Right ventricle myocardium inferior (tissue), 1 donor: ENCODE measurements at regions not wholly inside any gene's neighbourhood (a gene's known extent, or its start where the extent isn't known, plus 50 kb on each side); places are given as distances from the start of the nearest gene placed in this dataset.
"Not testable (repeated sequence)": the region's sequence is repeated elsewhere in the genome, so short reads cannot be mapped to it uniquely, and the experiment has no call there.

ENCODE experiments used
- ATAC-seq: fragments of 200-7000 bp; cut with Tn5 transposase; one replicate; pipeline ENCODE4 v1.9.1; 2020; ENCODE audit warnings: mild to moderate bottlenecking, moderate library complexity
- DNase-seq: peaks from one replicate; pipeline ENCODE4 v3.0.0; 2021; ENCODE audit errors: missing footprints
- intact Hi-C: fragments of 100-400 bp; cut with DNase I; formaldehyde crosslinking; loops from one replicate; pipeline ENCODE4 v1.11.0; 2022
- donor health status: DM: no; HTN: yes; CAD: no; lungs with severe emphysema.

DNA sequence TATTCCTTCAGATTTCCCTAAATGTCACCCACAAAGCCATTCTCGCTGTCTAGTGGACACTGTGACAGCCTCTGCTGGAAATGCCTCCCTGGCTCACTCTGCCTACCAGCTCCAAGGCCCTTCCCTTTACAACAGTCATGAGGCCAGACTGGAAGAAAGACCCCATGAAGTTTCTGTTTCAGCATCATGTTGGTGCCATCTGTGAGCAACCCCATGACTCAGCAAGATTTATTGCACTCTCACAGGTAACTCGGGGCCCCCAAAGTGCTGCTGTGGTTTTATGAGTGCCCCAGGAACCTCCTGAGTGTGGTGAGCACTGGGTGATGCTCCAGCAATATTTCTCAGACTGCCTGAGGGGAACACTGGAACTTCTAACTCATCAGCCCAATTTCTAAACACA is 218.6 kb downstream of the ZNF33B start:
- intact Hi-C loops = no loop called here
- ATAC-seq (no peak), DNase-seq (no peak)

DNA sequence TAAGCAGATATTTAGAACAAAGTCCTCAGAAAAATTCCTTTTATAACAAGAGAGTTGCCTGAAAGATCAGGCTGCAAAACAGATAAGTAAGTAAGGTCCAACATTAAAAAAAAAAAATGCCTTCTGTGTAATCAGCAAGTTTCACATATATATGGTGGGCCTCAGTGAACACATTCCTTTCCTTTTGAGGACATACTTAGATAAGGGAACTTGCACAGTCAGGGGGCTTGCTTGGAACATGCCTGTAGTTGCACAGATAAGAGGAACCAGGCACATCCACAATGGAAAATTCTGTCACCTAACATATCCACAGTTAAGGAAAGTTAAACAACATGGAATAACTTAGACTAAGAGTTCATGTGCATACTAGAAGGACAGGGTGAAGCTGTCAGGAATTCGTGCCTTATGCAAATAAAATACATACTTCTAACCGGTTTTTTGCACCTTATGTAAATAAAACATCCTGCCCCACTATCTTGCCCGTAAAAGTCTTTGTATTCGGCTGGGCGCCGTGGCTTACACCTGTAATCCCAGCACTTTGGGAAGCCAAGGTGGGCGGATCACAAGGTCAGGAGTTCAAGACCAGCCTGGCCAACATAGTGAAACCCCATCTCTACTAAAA is 257.3 kb downstream of the ZNF33B start:
- DNase-seq (no peak), ATAC-seq (no peak)
- intact Hi-C loops = no loop called here

DNA sequence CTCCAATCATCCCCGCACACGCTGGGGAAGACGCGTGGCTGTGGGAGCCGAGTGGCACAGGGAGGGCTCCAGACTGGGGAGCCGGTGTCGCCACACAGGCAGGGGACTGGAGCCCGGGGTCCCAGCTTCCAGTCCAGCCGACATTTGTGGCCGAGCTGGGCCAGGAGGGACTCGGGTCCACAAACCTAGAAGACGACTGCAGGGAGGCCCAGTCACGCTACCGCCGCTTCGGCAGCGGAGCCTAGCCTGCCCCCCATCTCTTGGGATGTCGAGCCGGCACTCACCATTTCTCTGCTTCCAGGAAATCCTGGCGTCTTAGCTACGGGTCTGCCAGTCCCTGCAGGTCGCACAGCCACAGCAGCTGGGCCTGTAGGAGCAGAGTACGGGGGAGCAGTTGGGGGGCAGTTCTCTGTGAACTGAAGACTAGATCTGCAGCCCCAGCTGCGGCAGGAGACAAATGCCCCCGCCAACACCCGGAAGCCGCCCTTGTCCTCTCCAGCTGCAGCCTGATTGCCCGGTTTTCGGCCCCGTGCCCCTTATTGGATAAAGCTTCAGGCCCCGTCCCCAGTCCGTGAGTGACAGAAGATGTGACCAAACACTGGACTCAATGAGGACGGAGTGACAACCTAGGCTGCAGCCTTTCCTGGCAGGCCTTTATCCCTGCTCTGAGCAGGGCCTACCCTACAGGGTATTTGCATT is 270.7 kb downstream of the ZNF33B start:
- ATAC-seq (peak; percentile 99), DNase-seq (peak; percentile 90)
- intact Hi-C loops = no loop called here

GRCh38 chr10:42351745-42352144 is 286.6 kb downstream of the ZNF33B start:
- intact Hi-C loops = no loop called here
- ATAC-seq (no peak), DNase-seq (no peak)

DNA sequence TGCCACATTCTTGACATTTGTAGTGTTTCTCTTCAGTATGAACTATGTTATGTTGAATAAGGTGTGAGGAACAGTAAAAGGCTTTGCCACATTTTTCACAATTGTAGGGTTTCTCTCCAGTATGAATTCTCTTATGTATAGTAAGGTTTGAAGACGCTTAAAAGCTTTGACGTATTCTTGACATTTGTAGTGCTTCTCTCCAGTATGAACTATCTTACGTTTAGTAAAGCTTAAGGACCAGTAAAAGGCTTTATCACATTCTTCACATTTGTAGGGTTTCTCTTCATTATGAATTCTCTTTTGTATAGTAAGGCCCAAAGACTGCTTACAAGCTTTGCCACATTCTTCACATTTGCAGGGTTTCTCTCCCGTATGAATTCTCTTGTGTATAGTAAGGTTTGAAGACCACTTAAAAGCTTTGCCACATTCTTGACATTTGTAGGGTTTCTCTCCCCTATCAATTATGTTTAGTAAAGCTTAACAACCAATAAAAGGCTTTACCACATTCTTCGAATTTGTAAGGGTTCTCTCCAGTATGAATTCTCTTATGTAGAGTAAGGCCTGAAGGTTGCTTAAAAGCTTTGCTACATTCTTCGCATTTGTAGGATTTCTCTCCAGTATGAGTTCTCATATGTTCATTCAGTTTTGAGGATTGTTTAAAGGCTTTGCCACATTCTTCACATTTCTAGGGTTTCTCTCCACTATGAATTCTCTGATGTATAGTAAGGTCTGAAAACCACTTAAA is 301.6 kb downstream of the ZNF33B start:
- DNase-seq, ATAC-seq, intact Hi-C loops: not testable (repeated sequence)

- ATAC-seq, DNase-seq, intact Hi-C loops: not testable (repeated sequence)
Measured at GRCh38 chr10:42335653-42336296, 302.6 kb downstream of the ZNF33B start.

GRCh38 chr10:42304341-42304740 is 334.0 kb downstream of the ZNF33B start:
- ATAC-seq (no peak), DNase-seq (no peak)
- intact Hi-C loops = no loop called here

- intact Hi-C loops, DNase-seq, ATAC-seq: not testable (repeated sequence)
Measured at GRCh38 chr10:42281896-42282295, 356.5 kb downstream of the ZNF33B start.

GRCh38 chr10:42269788-42270187 is 368.6 kb downstream of the ZNF33B start:
- intact Hi-C loops, DNase-seq, ATAC-seq: not testable (repeated sequence)

DNA sequence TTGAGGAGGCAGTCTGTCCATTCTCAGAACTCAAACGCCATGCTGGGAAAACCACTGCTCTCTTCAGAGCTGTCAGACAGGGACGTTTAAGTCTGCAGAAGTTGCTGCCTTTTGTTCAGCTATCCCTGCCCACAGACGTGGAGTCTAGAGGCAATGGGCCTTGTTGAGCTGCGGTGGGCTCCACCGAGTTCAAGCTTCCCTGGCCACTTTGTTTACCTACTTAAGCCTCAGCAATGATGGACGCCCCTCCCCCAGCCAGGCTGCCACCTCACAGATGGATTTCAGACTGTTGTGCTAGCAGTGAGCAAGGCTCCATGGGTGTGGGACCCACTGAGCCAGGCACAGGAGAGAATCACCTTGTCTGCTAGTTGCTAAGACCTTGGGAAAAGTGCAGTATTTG is 375.1 kb downstream of the ZNF33B start:
- intact Hi-C loops, ATAC-seq: not testable (repeated sequence)
- peak; percentile 54 for DNase-seq

DNA sequence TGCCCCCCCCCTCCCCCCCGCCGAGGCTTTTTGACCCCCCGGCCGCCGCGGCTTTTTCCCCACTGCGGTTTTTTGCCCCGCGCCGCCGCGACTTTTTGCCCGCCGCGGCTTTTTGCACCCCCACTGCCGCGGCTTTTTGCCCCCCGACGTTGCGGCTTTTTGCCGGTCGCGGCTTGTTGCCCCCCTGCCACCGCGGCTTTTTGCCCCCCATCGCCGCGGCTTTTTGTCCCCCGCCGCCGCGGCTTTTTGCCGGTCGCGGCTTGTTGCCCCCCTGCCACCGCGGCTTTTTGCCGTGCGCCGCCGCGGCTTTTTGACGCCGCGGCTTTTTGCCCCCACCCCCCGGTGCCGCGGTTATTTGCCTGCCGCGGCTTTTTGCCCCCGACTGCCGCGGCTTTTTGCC is 395.4 kb downstream of the ZNF33B start:
- ATAC-seq, intact Hi-C loops, DNase-seq: not testable (repeated sequence)

DNA sequence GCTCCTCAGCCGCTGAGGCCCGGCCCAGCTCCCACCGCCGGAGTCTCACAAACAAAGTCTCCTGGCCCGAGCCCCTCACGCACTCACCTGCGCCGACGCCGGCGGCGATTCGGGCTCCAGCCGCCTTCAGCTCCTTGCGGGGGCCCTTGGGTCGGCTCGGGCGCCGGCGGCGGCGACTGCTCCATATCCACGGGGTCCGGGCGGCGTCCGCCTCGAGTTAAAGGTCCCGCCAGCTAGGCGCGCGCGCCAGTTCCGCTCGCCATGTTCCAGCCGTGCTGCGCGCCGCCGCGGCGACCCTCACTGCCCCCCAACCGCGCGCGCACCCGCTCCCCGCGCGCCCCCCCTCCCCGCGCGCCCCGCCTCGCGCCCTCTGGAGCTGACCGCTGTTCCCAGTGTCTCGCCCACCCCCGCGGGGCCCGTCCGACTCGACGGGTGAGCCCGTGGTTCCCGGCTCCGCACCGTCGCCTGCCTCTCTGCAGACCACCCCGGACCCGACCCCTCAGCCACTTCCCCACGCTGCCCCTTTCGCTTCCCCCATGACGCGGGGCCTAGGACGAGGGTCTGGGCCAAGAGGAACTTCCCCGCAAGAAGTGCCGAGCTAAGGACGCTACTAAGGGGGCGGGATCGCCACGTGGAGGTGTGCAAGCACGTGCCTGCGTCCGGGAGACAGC is 396.1 kb downstream of the ZNF33B start:
- DNase-seq = no peak
- no peak for ATAC-seq
- intact Hi-C loops = no loop called here

- DNase-seq, ATAC-seq, intact Hi-C loops: not testable (repeated sequence)
Measured at GRCh38 chr10:42236401-42236800, 402.0 kb downstream of the ZNF33B start.

- DNase-seq, ATAC-seq, intact Hi-C loops: not testable (repeated sequence)
Measured at GRCh38 chr10:42235736-42236135, 402.6 kb downstream of the ZNF33B start.

DNA sequence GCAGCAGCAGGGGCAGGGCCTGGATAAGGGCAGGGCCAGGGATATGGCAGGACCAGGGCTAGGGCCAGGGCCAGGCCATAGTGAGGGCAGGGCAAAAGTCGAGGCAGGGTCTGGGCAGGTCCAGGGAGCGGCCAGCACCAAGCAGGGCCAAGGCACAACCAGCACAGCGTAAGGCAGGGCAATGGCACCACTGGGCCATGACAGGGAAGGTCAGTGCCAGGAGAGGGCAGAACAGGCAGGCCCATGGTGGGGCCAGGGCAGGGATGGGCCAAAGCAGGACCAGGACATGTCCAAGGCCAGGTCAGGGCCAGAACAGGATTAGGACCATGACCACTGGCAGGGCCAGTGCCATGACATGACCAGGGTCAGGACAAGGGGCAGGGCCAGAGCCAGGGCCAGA is 403.1 kb downstream of the ZNF33B start:
- intact Hi-C loops, DNase-seq, ATAC-seq: not testable (repeated sequence)

DNA sequence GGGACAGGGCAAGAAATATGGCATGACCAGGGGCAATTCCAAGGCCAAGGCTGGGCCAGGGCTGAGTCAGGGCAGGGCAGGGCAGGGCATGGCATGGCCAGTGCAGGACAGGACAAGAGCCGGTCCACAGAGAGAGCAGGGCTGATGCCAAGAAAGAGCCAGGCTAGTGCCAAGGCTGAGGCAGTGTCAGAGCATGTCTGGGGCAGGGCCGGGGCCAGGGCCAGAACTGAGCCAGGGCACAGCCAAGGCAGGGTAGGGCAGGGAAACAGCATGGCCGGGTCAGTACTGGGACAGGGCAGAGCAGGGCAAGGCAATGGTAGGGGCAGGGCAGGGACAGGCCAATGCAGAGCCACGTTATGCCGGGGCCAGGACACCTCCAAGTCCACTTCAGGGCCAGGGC is 403.9 kb downstream of the ZNF33B start:
- intact Hi-C loops, DNase-seq, ATAC-seq: not testable (repeated sequence)

DNA sequence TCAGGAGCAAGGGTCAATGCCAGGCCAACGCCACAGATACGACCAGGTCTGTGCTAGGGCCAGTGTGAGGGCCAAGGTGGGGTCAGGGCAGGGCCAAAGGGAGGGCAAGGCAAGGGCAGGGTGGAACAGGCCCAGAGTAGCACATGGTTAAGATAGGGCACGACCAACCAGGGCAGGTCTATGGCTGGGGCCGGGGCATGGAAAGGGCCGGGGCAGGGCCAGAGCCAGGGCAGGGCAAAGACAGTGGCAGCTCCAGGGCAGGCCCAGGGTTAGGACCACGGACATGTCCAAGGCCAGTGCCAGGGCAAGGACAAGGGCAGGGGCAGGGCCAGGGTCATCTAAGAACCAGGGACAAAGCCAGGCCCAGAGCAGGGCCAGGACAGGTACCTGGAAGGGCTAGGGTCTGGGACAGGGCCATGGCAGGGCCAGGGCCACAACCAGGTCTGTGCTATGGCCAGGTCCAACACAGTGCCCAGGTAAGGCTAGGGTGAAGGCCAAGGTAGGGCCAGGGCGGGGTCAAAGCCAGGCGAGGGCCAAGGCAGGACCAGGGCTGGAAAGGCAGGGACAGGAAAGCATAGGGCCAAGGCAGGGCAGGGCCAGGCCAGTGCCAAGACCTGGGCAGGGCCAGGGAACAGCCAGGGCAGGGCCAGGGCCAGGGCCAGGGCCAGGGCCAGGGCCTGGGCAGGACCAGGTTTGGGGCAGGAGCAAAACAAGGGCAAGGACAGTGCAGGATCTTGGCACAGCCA is 404.7 kb downstream of the ZNF33B start:
- intact Hi-C loops, ATAC-seq, DNase-seq: not testable (repeated sequence)

DNA sequence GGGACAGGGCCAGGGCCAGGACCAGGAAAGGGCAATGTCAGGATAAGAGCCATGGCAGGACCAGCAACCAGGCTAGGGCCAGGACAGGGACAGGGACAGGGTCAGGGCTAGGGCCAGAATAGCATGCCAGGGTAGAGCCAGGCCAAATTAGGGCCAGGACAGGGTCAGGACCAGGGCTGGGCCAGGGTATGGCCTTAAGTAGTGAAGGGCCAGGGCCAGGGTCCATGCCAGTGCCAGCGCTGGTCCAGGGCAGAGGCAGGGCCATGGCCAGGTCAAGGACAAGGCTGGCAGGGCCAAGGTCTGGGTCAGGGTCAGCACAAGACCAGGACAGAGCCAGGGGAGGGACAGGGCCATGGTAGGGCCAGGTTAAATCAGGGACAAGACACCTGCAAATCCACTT is 405.4 kb downstream of the ZNF33B start:
- ATAC-seq, intact Hi-C loops, DNase-seq: not testable (repeated sequence)
